H1 (cell line): ENCODE measurements at regions not wholly inside any gene's neighbourhood (a gene's known extent, or its start where the extent isn't known, plus 50 kb on each side); places are given as distances from the start of the nearest gene placed in this dataset.

Experiments used
- CTCF ChIA-PET: fragments of 300-600 bp; sonication (Branson Sonifier 250); formaldehyde crosslinking; loops from one replicate; lab custom pipeline; 2021; ENCODE audit not compliant: partially characterized antibody; lab: Charles Lee
- POLR2A ChIA-PET: fragments of 300-600 bp; sonication (Branson Sonifier 250); formaldehyde crosslinking; loops from one replicate; lab custom pipeline; 2021; ENCODE audit warnings: inconsistent platforms; ENCODE audit not compliant: partially characterized antibody; lab: Charles Lee
- DNase-seq, 2 experiments: peaks; one replicate each; pipeline versions ENCODE4 v3.0.0 to v3.0.0-alpha.2; 2010 to 2022; ENCODE audit warnings: low spot score in 2 of 2, low read depth in 1 of 2, mixed read lengths in 1 of 2
- FAIRE-seq: peaks from 2 replicates; lab custom pipeline; 2011; peaks lifted over from hg19 to GRCh38; lab: Jason Lieb, UNC
- H2AFZ ChIP-seq: 2 replicates; pipeline ENCODE4 v1.8.1; 2012; ENCODE audit warnings: low read length, inconsistent platforms
- H2AK5ac ChIP-seq: 2 replicates; pipeline ENCODE4 v1.6.1; 2013; ENCODE audit warnings: low read depth, low read length
- H2BK120ac ChIP-seq: replicated peaks from 2 replicates; pipeline ENCODE3; 2013; ENCODE audit warnings: low read depth, low read length, inconsistent platforms
- H2BK12ac ChIP-seq: 2 replicates; pipeline ENCODE4 v1.6.1; 2013; ENCODE audit warnings: low read depth, low read length
- H2BK15ac ChIP-seq: 2 replicates; pipeline ENCODE4 v1.6.1; 2013; ENCODE audit warnings: low read length
- H2BK20ac ChIP-seq: 2 replicates; pipeline ENCODE4 v1.6.1; 2013; ENCODE audit warnings: low read length
- H2BK5ac ChIP-seq: 2 replicates; pipeline ENCODE4 v1.6.1; 2013; ENCODE audit warnings: low read depth, low read length
- H3K14ac ChIP-seq: 2 replicates; pipeline ENCODE4 v1.6.1; 2013; ENCODE audit warnings: inconsistent platforms; ENCODE audit not compliant: insufficient read length
- H3K18ac ChIP-seq: 2 replicates; pipeline ENCODE4 v1.6.1; 2013; ENCODE audit warnings: low read length; ENCODE audit errors: extremely low read depth
- H3K23ac ChIP-seq: 2 replicates; pipeline ENCODE4 v1.6.1; 2013; ENCODE audit warnings: inconsistent platforms; ENCODE audit not compliant: insufficient read length
- H3K23me2 ChIP-seq: 2 replicates; pipeline ENCODE4 v1.6.1; 2013; ENCODE audit warnings: low read depth, low read length
- H3K27ac ChIP-seq: 2 replicates; pipeline ENCODE4 v1.6.1; 2011; ENCODE audit warnings: low read depth, low read length, inconsistent platforms
- H3K27me3 ChIP-seq, 4 experiments: replicated peaks in 1 of 4; 1 replicate in 1 of 4; 2 replicates in 3 of 4; pipeline versions ENCODE4 v1.6.1 to v1.8.1; 2011 to 2013; ENCODE audit warnings: low read length in 3 of 4, mild to moderate bottlenecking in 3 of 4, inconsistent platforms in 2 of 4, mixed read lengths in 2 of 4, moderate library complexity in 1 of 4; ENCODE audit not compliant: control insufficient read depth in 3 of 4, insufficient read depth in 3 of 4; ENCODE audit errors: extremely low read depth in 1 of 4
- H3K36me3 ChIP-seq, 4 experiments: 2 replicates each; pipeline versions ENCODE4 v1.6.1 to v1.8.1; 2011 to 2013; ENCODE audit warnings: mild to moderate bottlenecking in 4 of 4, low read length in 3 of 4, moderate library complexity in 2 of 4, control low read depth in 1 of 4, inconsistent platforms in 1 of 4; ENCODE audit not compliant: insufficient read depth in 4 of 4, control insufficient read depth in 2 of 4
- H3K4ac ChIP-seq: replicated peaks from 2 replicates; pipeline ENCODE3; 2013; ENCODE audit warnings: low read length, low read depth, mixed read lengths, inconsistent platforms; ENCODE audit not compliant: insufficient read length
- H3K4me1 ChIP-seq, 4 experiments: replicated peaks in 1 of 4; 1 replicate in 1 of 4; 2 replicates in 3 of 4; pipeline versions ENCODE4 v1.6.1 to v1.8.1; 2011 to 2013; ENCODE audit warnings: low read length in 3 of 4, inconsistent platforms in 2 of 4, mixed read lengths in 1 of 4; ENCODE audit not compliant: insufficient read depth in 4 of 4, control insufficient read depth in 3 of 4
- H3K4me2 ChIP-seq, 2 experiments: 2 replicates each; pipeline versions ENCODE4 v1.6.1 to v1.8.1; 2011 to 2013; ENCODE audit warnings: low read depth in 2 of 2, low read length in 2 of 2, control low read depth in 1 of 2, inconsistent platforms in 1 of 2, mild to moderate bottlenecking in 1 of 2; ENCODE audit not compliant: insufficient read depth in 1 of 2
- H3K4me3 ChIP-seq, 4 experiments: fragments of 200-600, 300-600 bp in 1 of 4; sonication (generic), shearing (Covaris generic), sonication (Bioruptor Twin) in 1 of 4; 2 replicates each; pipeline versions ENCODE4 v1.5.1 to v1.8.1; 2011 to 2016; ENCODE audit warnings: low read length in 4 of 4, low read depth in 3 of 4, control low read depth in 2 of 4, inconsistent platforms in 2 of 4, mild to moderate bottlenecking in 2 of 4, mixed read lengths in 1 of 4, moderate library complexity in 1 of 4; ENCODE audit not compliant: insufficient read depth in 2 of 4; ENCODE audit errors: extremely low read depth in 1 of 4
- H3K56ac ChIP-seq: replicated peaks from 2 replicates; pipeline ENCODE3; 2013; ENCODE audit warnings: low read depth, mild to moderate bottlenecking, mixed read lengths, low read length, inconsistent platforms; ENCODE audit not compliant: insufficient read length
- H3K79me1 ChIP-seq: 2 replicates; pipeline ENCODE4 v1.6.1; 2013; ENCODE audit warnings: low read depth, low read length, control low read depth
- H3K79me2 ChIP-seq, 2 experiments: 2 replicates each; pipeline versions ENCODE4 v1.6.1 to v1.8.1; 2012 to 2013; ENCODE audit warnings: low read length in 2 of 2, mild to moderate bottlenecking in 2 of 2, inconsistent platforms in 1 of 2; ENCODE audit not compliant: insufficient read depth in 2 of 2, control insufficient read depth in 1 of 2
- H3K9ac ChIP-seq, 4 experiments: replicated peaks in 1 of 4; 1 replicate in 1 of 4; 2 replicates in 3 of 4; pipeline versions ENCODE4 v1.6.1 to v1.8.1; 2011 to 2013; ENCODE audit warnings: low read depth in 3 of 4, low read length in 3 of 4, control low read depth in 2 of 4, mild to moderate bottlenecking in 2 of 4, moderate library complexity in 2 of 4, inconsistent platforms in 1 of 4; ENCODE audit errors: extremely low read depth in 1 of 4
- H3K9me3 ChIP-seq, 2 experiments: 2 replicates each; pipeline versions ENCODE4 v1.6.1 to v1.8.1; 2012 to 2013; ENCODE audit warnings: mild to moderate bottlenecking in 2 of 2, moderate library complexity in 2 of 2, control low read depth in 1 of 2, inconsistent platforms in 1 of 2, low read depth in 1 of 2, low read length in 1 of 2, mixed read lengths in 1 of 2; ENCODE audit not compliant: insufficient read depth in 2 of 2
- H4K20me1 ChIP-seq, 2 experiments: replicated peaks in 1 of 2; 2 replicates each; pipeline versions ENCODE3 to v1.8.1; 2011 to 2013; ENCODE audit warnings: inconsistent platforms in 2 of 2, low read length in 2 of 2, mild to moderate bottlenecking in 1 of 2; ENCODE audit not compliant: insufficient read depth in 2 of 2, control insufficient read depth in 1 of 2
- H4K5ac ChIP-seq: 2 replicates; pipeline ENCODE4 v1.6.1; 2013; ENCODE audit warnings: low read length, low read depth, mixed read lengths, inconsistent platforms; ENCODE audit not compliant: insufficient read length
- H4K8ac ChIP-seq: 2 replicates; pipeline ENCODE4 v1.8.0; 2013; ENCODE audit warnings: mild to moderate bottlenecking, moderate library complexity, low read length, inconsistent platforms; ENCODE audit not compliant: insufficient read depth; ENCODE audit errors: extremely low read depth
- H4K91ac ChIP-seq: replicated peaks from 2 replicates; pipeline ENCODE3; 2013; ENCODE audit warnings: low read length, mixed read lengths, inconsistent platforms; ENCODE audit not compliant: insufficient read length
- EZH2 ChIP-seq: fragments of 200-600 bp; sonication (generic); IDR thresholded peaks from 2 replicates; pipeline ENCODE4 v1.7.1; 2012; ENCODE audit warnings: low read depth, mild to moderate bottlenecking, moderate library complexity, low read length, inconsistent platforms; ENCODE audit not compliant: severe bottlenecking
- WGBS, 2 experiments: shearing (Covaris generic) in 1 of 2; methylation state at CpG; one replicate each; pipeline versions ENCODE4 v1.1.6 to v1.1.7; 2013 to 2015; ENCODE audit warnings: low lambda C conversion rate in 2 of 2, mixed read lengths in 2 of 2, inconsistent platforms in 1 of 2, low coverage in 1 of 2, missing lambda C conversion rate in 1 of 2; ENCODE audit not compliant: insufficient replicate concordance in 2 of 2, insufficient coverage in 1 of 2, insufficient read length in 1 of 2; ENCODE audit errors: extremely low coverage in 1 of 2, missing lambda C conversion rate in 1 of 2; 5-methylcytosine and 5-hydroxymethylcytosine counted together

DNA sequence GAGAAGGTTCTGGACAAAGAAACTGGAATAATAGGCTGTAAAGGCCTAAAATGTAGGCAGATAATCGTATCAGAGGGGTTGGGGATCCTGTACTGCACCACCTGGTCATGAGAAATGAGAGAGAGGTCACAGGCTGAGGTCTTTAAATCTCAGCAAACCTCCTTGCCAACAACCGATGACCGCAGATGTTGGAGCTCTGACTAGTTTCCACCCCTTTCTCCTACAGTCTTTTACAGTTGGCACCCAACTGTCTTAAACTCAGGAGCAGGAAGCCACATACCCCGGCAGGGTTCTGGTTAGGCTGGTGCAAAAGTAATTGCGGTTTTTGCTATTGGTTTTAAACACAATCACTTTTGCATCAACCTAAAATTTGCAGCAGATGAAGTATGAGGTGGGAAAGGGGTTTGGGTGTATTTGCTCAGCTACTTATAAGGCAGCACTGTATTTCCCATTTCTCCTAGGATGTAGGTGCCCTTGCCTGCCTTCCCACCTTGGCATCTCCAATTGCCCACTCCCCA is 261.8 kb upstream of the MYOCD start:
- Histone ChIP-seq H3K4me1 (no peaks in the 10 kb centered on the region), H2BK12ac (no peak overlapping the region), H3K4me2 (no peak overlapping the region), H3K36me3 (no peaks in the 10 kb centered on the region), H3K4me3 (no peak overlapping the region), H3K23me2 (no peaks in the 10 kb centered on the region; the same call in 1 of the 2 replicates), H4K5ac (no peak overlapping the region), H2BK120ac (no peak overlapping the region), H3K27ac (no peak overlapping the region), H2BK20ac (no peak overlapping the region), H3K23ac (no peak overlapping the region), H2AK5ac (no peak overlapping the region), H3K14ac (no peak overlapping the region), H4K8ac (no peak overlapping the region), H3K79me1 (no peaks in the 10 kb centered on the region), H3K18ac (no peak overlapping the region), H2BK15ac (no peak overlapping the region), H3K9me3 (no peaks in the 10 kb centered on the region), H2BK5ac (no peak overlapping the region), H4K20me1 (peaks cover 0 to 2% of the 10 kb centered on the region in 2 experiments), H4K91ac (no peak overlapping the region), H3K4ac (no peak overlapping the region), H2AFZ (no peak overlapping the region), H3K79me2 (no peaks in the 10 kb centered on the region), H3K56ac (no peak overlapping the region), H3K27me3 (no peaks in the 10 kb centered on the region), H3K9ac (no peak overlapping the region)
- no peak for TF ChIP-seq EZH2
- 63% methylated on average over 5 of the region's 5 CpGs; no CpG with 5 or more reads in 1 of the 2 experiments for WGBS, 2 experiments
- ChIA-PET POLR2A (no interaction called here), CTCF (interaction anchor here (0.6 to 1.2 kb wide), 2 partner anchors 8 to 278 kb away, joined by 3 to 5 read pairs; no protein-coding TSS in a partner anchor)
- no peak for FAIRE-seq
- DNase-seq: no peak
